GM12891 (cell line): ENCODE measurements at regions not wholly inside any gene's neighbourhood (a gene's known extent, or its start where the extent isn't known, plus 50 kb on each side); places are given as distances from the start of the nearest gene placed in this dataset.

Experiments
- DNase-seq: peaks from one replicate; pipeline ENCODE4 v3.0.0; 2011; ENCODE audit warnings: low spot score; ENCODE audit not compliant: insufficient read length
- FAIRE-seq: peaks from 2 replicates; lab custom pipeline; 2011; peaks lifted over from hg19 to GRCh38; lab: Jason Lieb, UNC
- PAX5 ChIP-seq: IDR thresholded peaks from 2 replicates; pipeline ENCODE4 v1.6.1; 2011; ENCODE audit warnings: low read length, moderate library complexity, mild to moderate bottlenecking; ENCODE audit not compliant: insufficient read depth, severe bottlenecking
- POLR2A ChIP-seq: IDR thresholded peaks from 2 replicates; pipeline ENCODE4 v1.6.1; 2011; ENCODE audit warnings: low read depth, low read length, control low read depth
- POLR2AphosphoS5 ChIP-seq: IDR thresholded peaks from 2 replicates; pipeline ENCODE4 v1.6.1; 2011; ENCODE audit warnings: low read depth, low read length, control low read depth
- POU2F2 ChIP-seq: IDR thresholded peaks from 2 replicates; pipeline ENCODE4 v1.6.1; 2011; ENCODE audit warnings: low read depth, mild to moderate bottlenecking, control low read depth, low read length, moderate library complexity
- SPI1 ChIP-seq: IDR thresholded peaks from 2 replicates; pipeline ENCODE4 v1.6.1; 2011; ENCODE audit warnings: low read depth, low read length, control low read depth
- TAF1 ChIP-seq: IDR thresholded peaks from 2 replicates; pipeline ENCODE4 v1.6.1; 2011; ENCODE audit warnings: low read depth, low read length, control low read depth

DNA sequence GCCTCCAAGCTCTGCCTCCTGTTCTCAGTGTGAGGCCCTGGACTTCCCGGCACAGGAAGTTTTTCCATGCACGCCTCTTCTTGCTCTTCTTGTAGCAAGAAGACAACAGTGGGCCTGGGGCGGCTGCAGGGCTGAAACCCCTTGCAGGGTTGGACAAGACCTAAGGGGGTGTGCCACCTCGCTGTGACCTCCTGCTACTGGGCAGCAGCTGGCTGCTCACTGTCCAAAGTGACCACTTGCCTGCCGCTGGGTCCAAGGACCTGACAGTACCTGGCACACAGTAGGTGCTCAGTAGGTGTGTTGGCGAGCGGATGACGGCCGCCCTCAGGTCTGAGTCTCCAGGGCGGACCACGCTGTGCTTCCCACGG lies 331.6 kb downstream of the C16orf95 start:
- TF ChIP-seq SPI1 (no peak), POLR2A (no peak), POU2F2 (no peak), PAX5 (no peak), TAF1 (no peak)
- no peak for DNase-seq
- FAIRE-seq: no peak

DNA sequence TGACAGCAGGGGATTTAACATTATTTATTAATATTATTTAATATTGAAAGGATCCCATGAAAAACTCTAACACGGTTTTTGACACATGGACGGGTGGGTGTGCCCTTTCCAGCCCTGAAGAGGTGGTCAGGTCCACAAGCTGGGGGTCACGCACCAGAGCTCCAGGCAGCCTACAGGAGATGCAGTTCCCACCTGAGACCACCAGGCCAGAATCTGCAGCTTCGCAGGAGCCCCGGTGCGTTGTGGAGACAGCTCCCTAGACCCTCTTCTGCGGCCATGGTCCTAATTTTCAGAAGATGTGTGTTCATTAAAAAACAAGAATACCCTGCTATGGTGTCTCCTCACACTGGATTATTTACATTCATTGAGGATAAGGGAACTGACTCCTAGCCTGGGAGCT lies 331.1 kb downstream of the C16orf95 start:
- no peak for DNase-seq
- TF ChIP-seq SPI1 (no peak), PAX5 (no peak), POU2F2 (no peak), POLR2AphosphoS5 (no peak), POLR2A (no peak), TAF1 (no peak)
- FAIRE-seq: no peak

DNA sequence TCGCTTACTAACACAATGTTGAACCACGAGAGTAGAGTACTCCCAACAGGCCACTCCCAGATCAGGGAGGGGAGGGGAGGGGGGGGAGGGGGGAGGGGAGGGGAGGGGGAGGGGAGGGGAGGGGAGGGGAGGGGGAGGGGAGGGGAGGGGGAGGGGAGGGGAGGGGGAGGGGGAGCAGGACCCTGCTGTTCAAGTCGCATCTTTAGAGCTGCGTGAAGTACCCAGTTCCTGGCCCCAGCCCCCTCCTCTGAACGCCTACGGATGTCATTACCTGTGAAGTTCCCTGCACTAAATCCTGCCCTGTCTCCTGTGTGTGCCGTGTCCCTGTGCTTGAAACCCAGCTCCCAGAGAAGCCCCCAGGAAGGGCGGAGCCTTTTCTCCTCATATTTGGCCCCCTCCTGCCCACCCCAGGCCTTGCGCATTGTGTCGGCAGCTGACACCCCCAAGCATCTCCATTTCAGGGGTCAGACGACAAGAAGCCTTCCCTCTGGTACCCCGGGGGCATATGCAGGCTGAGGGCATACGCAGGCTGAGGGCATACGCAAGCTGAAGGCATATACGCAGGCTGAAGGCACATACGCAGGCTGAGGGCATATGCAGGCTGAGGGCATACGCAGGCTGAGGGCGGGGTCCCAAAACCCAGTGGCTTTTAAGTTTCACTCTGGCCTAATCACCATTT lies 330.2 kb downstream of the C16orf95 start:
- TF ChIP-seq TAF1: no peak
- TF ChIP-seq POU2F2: no peak
- TF ChIP-seq POLR2AphosphoS5: no peak
- no peak for TF ChIP-seq POLR2A
- TF ChIP-seq PAX5: no peak
- TF ChIP-seq SPI1: no peak
- DNase-seq (no peak), FAIRE-seq (no peak)

DNA sequence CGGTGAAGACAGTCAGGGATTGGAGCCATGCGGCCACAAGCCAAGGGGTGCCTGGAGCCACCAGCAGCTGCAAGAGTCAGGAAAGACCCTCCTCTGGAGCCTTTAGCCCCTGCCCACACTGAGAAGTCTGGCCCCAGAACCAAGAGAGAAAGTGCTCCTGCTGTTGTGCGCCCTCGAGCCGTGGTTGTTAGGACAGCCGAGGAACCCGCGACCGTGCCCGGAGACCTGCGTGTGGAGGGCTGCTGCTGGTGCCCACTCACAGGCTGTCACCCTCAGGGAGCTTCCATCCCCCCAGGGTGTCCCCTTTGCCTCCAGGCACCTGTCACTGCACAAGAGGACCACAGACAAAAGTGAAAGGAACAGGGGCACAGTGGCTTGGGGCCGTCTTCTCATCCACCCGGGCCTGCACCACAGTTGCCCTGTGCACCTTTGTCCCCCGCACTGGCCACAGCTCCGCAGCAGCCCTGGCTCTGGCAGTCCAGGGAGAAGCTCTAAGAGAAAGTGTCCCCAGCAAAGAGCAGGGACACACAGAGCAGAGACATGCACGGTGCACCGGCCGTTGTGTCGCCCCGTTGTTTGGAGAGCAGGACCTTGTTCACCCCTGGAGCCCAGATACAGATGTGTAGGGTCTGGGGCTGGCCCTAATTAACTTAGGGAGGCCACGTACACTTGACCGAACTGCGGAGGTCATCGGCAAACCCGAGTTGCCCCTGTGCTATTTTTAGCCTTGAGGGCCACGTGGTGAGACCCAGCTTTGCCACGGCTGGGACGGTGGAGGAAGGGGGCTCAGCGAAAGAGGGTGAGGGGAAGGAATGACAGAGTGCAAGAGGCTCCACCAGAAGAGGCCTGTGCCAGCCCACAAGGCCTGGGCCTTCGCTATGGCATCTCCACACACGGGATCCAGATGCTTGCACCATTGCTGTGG lies 329.2 kb downstream of the C16orf95 start:
- TF ChIP-seq PAX5: no peak
- TF ChIP-seq POU2F2: no peak
- TF ChIP-seq TAF1: no peak
- no peak for TF ChIP-seq SPI1
- TF ChIP-seq POLR2AphosphoS5: no peak
- no peak for TF ChIP-seq POLR2A
- no peak for FAIRE-seq
- no peak for DNase-seq

DNA sequence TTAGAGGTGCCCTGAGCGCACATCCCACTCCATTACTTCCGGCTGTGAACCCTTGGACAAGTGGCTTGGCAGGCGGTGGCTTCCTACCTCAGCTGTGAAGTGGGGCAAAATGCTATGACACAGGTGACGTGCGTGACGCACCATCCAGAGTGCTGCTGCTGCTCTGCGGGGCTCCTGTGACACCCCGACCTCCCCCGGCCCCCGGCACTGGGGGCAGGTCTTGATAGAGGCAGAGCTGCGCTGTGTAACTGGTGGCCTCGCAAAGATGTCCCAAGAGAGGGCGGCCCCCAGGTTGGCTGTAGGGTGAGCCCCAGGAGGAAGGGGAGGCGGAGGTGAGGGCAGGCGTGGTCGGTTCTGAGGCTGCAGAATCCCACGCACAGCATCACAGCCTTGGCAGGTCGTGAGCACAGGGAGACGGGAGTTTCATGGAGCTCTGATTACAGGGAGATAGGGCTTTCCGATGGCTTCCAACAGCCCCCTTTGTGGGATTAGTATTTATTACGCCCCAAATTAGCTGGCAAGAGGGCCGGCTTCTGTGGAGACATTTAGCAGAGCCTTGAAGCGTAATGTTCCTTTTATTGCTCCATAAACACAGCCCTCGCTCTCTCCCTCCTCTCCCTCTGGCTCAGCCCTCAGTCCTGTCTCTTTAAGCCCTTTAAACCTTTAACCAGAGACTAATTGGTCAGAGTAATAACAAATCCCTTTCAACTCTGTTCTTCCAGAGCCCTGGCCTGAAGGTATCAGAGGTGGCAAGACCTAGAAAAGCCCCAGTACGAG lies 328.1 kb downstream of the C16orf95 start:
- FAIRE-seq (no peak), DNase-seq (no peak)
- TF ChIP-seq PAX5 (no peak), POU2F2 (no peak), TAF1 (no peak), POLR2AphosphoS5 (no peak), SPI1 (no peak), POLR2A (no peak)

DNA sequence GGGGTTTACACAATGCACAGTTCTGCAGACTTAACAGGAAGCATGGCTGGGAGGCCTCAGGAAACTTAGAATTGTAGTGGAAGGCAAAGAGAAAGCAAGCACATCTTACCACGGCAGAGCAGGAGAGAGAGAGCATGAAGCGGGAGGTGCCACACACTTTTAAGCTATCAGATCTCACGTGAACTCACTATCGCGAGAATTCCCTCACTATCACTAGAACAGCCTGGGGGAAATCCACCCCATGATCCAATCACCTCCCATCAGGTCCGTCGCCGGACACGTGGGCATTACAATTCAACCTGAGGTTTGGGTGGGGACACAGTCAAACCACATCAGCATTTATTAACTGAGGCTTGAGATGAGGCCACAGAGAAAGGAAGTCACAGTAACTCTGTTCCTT lies 326.7 kb downstream of the C16orf95 start:
- FAIRE-seq (no peak), DNase-seq (no peak)
- TF ChIP-seq POLR2AphosphoS5 (no peak), TAF1 (no peak), PAX5 (no peak), SPI1 (no peak)

DNA sequence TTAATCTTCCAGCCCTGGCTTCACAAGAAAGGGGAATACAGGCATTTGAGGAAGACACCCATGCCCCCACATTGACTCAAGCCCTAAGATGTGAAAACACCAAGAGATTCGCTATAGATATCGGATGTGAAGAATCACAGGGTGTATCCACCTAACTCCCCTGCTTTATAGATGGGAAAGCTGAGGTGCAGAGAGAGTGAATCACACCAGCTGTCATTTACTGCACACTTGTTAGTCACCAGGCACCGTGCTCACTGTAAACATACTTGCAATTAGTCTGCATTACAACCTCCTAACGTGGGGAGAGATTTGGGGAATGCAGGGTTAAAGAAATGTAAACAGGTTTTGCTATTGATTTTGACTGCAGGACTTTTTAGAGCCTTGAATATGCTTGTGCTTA lies 325.5 kb downstream of the C16orf95 start:
- TF ChIP-seq POU2F2 (no peak), POLR2AphosphoS5 (no peak), PAX5 (no peak), POLR2A (no peak), SPI1 (no peak), TAF1 (no peak)
- no peak for FAIRE-seq

DNA sequence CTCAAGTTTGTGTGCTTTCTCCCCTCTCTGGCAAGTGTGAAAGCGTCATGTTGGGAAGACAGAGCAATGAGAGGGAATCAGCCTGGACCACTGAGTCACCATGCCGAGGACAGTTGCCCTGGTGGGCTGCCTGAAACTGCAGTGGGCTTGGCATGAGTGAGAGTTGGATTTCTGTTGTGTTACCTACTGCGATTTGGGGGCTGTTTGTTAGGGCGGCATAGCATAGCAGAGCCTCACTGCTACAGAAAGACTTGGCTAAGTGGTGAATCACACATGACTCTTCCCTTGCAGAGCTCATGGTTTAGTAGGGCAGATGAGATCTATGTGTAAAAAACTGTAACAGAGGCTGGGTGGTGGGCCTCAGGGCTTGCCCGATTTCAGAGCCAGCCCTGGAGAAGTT lies 324.6 kb downstream of the C16orf95 start:
- no peak for TF ChIP-seq TAF1
- TF ChIP-seq POLR2A: no peak
- no peak for TF ChIP-seq POLR2AphosphoS5
- no peak for TF ChIP-seq POU2F2
- no peak for TF ChIP-seq PAX5
- TF ChIP-seq SPI1: no peak
- FAIRE-seq (no peak), DNase-seq (no peak)

More for the DNA sequence above, 325.5 kb downstream of the C16orf95 start:
- DNase-seq: no peak
